Astrocyte (in vitro differentiated cells and primary cell): ENCODE measurements at regions not wholly inside any gene's neighbourhood (a gene's known extent, or its start where the extent isn't known, plus 50 kb on each side); places are given as distances from the start of the nearest gene placed in this dataset.

Experiments used
- CTCF ChIP-seq: IDR thresholded peaks from 2 replicates; pipeline ENCODE4 v1.5.1; 2011; ENCODE audit warnings: low read depth, mild to moderate bottlenecking, inconsistent platforms, low read length, moderate library complexity; ENCODE audit not compliant: insufficient read depth
- EZH2 ChIP-seq: IDR thresholded peaks from 2 replicates; pipeline ENCODE4 v1.6.1; 2012; ENCODE audit warnings: mild to moderate bottlenecking, low read length, inconsistent platforms; ENCODE audit not compliant: insufficient read depth

GRCh38 chr2:20540587-20541293 is 93.9 kb downstream of the RHOB start:
- TF ChIP-seq CTCF (no peak), EZH2 (no peak)
